ENCODE measurements at regions not wholly inside any gene's neighbourhood (a gene's known extent, or its start where the extent isn't known, plus 50 kb on each side); places are given as distances from the start of the nearest gene placed in this dataset.

GRCh38 chr18:39774957-39775598 lies 2180.0 kb upstream of the PIK3C3 start:
- TF ChIP-seq CTCF (conservative IDR thresholded peaks at IDR 0.05) = no peak
- H3K27ac ChIP-seq = no peak overlapping the region

GRCh38 chr18:39773646-39774045 lies 2181.4 kb upstream of the PIK3C3 start:
- TF ChIP-seq CTCF (conservative IDR thresholded peaks at IDR 0.05) = no peak
- no peak overlapping the region for H3K27ac ChIP-seq

DNA sequence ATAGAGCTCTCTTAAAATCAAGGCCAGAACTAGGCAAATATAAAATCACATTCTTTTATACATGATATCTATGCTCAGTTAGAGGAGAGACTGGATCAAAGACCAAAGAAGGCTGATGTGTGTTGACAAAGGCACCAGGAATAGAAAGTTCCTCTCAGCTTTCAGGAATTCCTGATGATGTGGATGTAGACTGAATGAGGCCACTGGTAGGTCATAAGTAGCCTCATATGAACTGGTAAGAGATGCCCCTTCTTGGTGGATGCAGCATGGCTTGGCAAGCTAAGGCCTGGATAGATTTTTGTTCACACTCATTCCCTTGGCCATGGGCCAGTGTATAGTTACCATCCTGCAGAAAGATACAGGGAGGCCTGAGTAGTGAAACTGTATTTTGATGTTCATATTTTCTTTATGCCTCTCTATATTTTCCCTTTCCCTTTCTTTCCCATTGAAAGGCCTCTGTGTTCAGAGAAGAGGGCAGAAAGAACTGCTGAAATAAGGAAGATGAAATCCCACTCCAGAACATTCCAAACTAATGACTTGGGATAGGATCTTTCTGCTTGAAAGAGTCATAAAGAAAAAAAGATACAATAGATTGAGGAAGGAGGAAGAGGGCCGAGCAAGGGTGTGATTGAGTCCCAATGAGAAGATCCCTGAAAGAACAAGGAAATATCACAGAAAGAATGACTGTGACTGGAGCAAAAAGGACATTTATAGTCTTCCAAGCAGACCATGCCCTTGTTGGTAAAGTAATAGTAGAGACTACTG lies 2182.7 kb upstream of the PIK3C3 start:
- TF ChIP-seq CTCF (conservative IDR thresholded peaks at IDR 0.05) = no peak
- no peak overlapping the region for H3K27ac ChIP-seq

GRCh38 chr18:39770399-39770798 lies 2184.6 kb upstream of the PIK3C3 start:
- TF ChIP-seq CTCF (conservative IDR thresholded peaks at IDR 0.05) = no peak
- no peak overlapping the region for H3K27ac ChIP-seq

GRCh38 chr18:39764873-39765272 lies 2190.2 kb upstream of the PIK3C3 start:
- no peak overlapping the region for H3K27ac ChIP-seq
- no peak for TF ChIP-seq CTCF (conservative IDR thresholded peaks at IDR 0.05)

DNA sequence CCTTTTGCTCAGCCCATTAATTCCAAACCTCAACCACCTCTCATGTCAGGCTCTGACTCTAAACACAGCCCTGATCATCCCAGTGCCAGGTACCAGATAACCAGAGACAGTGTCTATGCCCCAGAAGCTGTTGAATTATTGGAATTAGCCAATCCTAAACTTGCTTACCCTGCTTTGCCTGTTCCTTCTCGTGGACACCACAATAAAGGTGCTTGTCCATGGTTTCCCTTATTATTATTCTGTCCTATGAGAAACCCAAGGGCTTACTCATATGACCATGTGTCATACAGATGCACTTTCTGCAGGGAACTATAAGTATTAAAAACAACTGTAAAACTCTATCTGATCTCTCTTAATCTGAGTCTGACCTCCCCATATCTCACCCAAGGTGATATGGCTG lies 2193.8 kb upstream of the PIK3C3 start:
- H3K27ac ChIP-seq = no peak overlapping the region
- no peak for TF ChIP-seq CTCF (conservative IDR thresholded peaks at IDR 0.05)

DNA sequence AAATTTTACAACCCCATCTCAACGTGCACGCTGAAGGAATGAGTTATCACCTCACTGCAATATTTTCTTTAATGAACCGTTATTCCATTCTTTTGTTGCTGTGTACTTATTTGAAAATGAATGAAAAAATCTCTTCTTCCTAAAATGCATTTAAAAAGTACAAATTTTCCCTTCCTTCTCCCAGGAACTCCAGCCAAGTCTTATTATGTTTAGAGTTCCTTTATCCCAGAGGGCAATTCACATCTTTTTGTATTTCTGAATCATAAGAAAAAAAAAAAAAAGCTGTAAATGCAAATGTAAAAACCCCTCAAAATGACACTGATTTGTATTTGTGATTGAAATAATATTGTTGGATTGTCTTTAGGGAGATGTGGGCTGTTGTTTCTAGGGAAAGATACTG lies 2194.3 kb upstream of the CELF4 start:
- no peak overlapping the region for H3K27ac ChIP-seq
- no peak for TF ChIP-seq CTCF (conservative IDR thresholded peaks at IDR 0.05)

Data from VCaP (cell line).